ENCODE measurements at regions not wholly inside any gene's neighbourhood (a gene's known extent, or its start where the extent isn't known, plus 50 kb on each side); places are given as distances from the start of the nearest gene placed in this dataset.

GRCh38 chr9:89721176-89721700 is 116.4 kb downstream of the GADD45G start:
- TF ChIP-seq CTCF (optimal IDR thresholded peaks at IDR 0.05 in 1 of 3, IDR thresholded peaks at IDR 0.05 in 1 of 3, conservative IDR thresholded peaks at IDR 0.05 in 1 of 3; ENCODE audit: extremely low read depth in 1 of 3, insufficient read depth in 2 of 3, low read length in 3 of 3), result no peak
- no peak for TF ChIP-seq EZH2 (IDR thresholded peaks at IDR 0.05; ENCODE audit: low read length)

Data from keratinocyte (primary cell).